ENCODE measurements at regions not wholly inside any gene's neighbourhood (a gene's known extent, or its start where the extent isn't known, plus 50 kb on each side); places are given as distances from the start of the nearest gene placed in this dataset.

GRCh38 chr3:148082506-148083280 is 615.0 kb upstream of the AGTR1 start:
- TF ChIP-seq CTCF (IDR thresholded peaks at IDR 0.05) (no peak), POLR2A (IDR thresholded peaks at IDR 0.05) (no peak)

Data from esophagus squamous epithelium (tissue), 4 donors.